DMS 273 (cell line): ENCODE measurements at regions not wholly inside any gene's neighbourhood (a gene's known extent, or its start where the extent isn't known, plus 50 kb on each side); places are given as distances from the start of the nearest gene placed in this dataset.

Source experiments
- DNase-seq: peaks from one replicate; lab custom pipeline; 2025; ENCODE audit not compliant: unreplicated experiment; lab: John Stamatoyannopoulos, UW

DNA sequence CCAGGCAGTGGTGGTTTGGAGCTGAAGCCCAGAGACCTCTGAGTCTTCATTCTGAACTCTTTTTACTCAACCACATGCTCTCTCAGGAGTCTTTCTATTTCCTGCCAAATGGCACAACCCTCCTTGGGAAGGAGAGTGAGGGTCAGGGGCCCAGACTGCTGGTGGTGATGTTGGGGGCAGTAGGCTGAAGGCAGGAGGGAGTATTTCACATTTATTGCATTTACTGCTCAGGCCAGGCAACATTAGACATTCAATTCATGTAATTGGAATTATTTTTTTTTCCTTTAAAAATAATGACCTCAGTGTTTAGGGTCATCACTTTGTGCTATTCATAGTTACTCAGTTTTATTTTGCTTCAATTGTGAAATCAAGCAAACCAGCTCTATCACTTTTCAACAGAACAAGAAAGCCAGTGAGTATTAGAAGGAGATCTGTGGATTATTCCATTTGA lies 311.3 kb upstream of the NT5C1B start:
- DNase-seq, result no peak

DNA sequence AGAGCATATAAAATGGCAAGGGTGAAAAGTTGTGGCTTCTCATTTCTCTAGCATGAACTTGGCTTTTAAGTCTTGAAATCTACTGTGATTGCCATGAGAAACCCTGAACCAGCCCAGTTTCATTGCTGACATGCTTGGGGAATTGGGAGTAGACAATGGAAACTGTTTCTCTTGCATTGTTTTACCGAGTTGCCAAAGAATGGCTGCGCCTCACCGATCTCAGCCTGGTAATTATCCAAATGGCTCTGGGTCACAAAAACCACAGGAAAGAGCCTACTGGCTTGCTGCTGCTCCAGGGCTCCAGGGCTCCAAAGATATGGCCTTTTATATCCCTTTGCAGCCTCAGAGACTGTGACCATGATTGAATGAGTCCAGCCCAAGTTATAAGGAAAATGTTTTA lies 310.4 kb upstream of the NT5C1B start:
- no peak for DNase-seq

DNA sequence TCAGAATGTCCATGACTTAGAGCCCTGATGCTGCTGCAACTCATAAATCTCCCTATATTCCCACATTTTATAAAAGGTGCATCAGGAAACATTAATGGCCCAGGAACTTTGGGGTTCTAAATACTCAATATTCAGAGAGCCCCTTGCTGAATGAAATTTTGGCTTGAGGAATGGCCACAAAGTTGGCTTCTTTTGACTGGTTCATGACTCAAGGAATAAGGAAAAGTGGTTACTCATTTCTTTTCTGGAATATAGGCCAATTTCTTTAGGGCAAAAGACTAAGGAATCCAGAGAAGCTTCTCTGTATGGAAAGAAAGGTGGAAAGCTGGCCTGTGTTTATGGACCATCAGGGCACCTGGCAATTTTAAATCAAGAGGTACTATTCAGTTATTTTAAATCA lies 308.9 kb upstream of the NT5C1B start:
- no peak for DNase-seq

DNA sequence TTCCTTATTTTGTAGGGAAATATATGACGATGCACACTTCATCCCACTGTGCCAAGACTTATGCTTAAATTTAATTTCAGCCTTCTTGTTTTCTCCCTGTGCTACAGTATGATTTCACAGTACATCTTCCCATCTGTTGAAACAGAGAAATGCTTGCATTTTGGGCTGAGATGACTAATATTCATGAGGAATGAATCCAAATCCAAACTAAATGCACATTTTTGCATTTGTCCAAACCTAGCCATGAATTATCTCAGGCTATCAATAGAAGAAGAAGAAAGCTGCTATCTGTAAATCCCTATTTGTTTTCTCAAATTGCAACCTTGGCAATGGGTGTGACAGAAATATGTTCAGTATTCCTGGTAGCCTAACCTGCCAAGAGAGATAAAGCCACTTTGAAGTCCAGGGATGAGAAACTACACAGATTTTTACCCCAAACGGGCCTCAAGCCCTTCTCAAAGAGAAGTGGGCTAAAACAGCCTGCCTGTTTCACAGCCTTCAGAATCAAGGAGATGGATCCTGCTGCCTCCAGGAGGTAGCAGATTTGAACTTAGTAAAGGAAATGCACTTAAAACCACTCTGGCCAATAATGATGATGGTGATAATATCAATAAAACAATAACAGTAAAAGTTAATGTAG lies 306.9 kb upstream of the NT5C1B start:
- no peak for DNase-seq

DNA sequence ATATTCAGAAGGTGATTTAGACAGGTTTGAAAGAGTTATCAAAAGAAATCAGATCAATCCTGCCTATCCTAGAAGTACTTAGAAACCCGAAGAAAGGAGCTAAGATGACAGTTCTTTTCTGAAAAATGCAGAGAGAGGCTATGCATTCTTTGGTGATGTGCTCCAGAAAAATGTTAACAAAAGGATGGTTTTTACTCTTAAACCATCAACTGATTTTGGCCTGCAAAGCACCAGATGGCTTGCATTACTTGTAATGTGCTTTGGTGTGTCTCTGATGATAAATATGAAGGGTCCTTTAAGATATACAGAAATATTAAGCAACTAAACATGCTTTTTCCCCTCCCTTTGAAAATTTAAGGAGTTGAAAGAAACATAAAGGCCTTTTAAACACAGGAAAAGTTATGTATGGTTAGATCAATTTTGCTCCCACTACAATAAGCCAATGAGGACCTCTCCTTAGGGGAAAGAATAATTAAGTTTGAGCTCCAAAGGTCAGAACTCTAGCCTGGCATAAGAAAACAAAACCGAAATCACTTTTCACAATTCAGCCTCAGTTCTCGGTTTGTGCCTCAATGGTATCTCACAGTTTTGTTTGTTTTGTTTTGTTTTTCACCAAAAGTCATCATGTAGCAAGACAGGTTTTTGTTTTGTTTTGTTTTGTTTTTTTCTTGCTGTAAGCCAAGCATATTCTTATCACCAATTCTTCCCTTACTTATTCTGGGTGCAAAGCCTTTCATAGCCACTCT lies 302.4 kb upstream of the NT5C1B start:
- DNase-seq, result no peak

DNA sequence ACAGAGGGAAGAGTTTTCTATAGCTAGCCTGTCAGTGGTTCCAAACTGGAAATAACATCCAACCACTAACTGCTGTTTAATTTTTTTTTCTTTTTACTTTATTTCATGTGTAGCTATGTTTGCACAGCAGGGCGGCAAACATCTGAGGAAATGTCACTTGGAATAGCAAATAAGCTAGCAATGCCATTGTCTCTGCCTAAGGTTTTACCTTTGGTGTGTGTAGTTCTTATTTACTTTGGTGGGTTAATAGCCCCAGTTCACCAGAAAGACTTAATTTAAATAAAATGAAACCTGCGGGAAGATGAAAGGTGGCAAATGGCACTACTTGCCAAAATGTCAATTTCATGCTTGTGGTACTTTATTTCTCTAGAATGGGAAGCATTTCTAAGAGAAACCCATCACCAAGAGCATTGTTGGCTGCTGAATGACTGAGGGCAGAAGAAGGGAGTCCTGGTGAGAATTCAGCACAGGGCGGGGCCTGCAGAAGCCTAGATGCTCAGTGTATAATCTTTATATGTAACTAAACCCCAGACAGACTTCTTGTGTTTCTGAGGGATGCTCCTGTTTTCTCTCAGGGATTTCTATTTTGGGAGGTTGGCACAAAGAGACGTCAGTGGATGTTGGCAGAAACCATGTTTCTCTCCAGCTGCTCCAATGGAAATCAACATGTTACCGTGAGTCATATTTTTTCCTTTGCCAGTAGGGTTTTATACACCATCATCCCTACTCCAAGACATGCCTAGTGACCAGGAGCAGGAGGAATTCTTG lies 300.4 kb upstream of the NT5C1B start:
- DNase-seq, result no peak

DNA sequence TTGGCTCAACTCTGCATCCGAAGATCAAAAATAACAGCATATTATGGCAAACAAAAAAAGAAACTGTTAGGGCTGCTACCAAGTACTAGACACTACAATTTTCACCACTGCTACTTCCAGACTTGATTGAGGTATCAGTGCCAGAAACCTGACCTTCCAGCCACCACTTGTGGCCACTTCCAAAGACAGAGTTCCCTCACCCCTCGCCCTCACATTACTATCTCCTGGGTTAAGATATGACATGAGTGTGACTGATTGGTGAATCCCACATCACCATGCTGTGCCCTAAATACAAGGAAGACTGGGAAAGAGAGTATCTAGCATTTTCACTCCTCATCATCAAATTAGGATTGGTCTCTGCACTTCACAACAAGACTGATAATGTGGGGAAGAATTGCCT lies 296.1 kb upstream of the NT5C1B start:
- DNase-seq, result no peak

DNA sequence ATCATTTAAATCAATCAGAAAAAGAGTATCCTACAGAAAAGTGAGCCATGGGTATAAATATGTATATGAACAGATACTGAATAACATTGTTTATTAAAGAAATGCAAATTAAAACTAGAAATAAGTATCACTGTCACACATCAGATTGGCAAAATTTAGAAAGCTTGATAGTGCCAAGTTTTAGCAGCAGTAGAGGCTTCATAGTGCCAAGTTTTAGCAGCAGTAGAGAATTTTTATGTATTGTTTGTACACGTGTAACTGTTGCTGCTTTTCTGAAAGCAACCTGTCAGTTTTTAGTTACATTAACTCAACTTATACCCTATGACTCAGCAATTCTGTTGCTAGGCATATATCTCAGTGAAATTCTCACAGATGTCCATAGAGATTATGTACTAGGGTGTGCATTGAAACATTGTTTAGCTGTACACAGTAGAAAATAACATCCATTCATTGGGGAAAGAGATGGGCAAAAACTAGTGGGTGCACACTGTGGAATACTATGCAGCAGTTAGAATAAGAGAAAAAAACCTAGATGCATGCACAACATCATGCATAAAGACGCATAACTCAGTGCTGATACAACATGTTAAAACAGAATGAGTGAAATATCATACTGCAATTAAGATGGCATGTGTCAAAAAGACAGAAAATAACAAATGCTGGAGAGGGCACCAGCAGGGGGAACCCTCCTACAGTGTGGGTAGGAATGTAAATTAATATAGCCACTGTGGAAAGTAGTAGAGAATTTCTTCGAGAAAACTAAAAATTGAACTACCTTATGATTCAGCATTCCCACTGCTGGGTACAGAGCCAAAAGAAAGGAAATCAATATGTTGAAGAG lies 294.5 kb upstream of the NT5C1B start:
- DNase-seq, result peak; percentile 18

DNA sequence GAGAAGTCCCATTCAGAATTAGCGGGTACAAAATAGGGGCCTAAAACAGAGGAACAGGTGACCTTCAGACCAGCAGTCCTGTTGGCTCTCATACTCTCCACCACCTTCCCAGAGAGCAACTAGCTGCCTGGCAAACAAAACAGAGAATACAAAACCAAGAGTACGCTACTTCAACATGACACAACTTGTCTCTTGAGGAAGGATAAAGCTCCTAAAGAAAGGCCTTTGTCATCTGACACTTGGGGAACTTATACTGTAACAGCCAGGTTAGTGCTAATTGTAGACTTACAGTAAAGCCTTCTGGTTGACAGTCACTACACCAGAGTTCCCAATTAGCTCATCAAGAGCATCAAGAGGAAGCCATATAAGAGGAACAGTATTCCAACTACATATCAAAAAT lies 282.1 kb upstream of the NT5C1B start:
- DNase-seq, result no peak

DNA sequence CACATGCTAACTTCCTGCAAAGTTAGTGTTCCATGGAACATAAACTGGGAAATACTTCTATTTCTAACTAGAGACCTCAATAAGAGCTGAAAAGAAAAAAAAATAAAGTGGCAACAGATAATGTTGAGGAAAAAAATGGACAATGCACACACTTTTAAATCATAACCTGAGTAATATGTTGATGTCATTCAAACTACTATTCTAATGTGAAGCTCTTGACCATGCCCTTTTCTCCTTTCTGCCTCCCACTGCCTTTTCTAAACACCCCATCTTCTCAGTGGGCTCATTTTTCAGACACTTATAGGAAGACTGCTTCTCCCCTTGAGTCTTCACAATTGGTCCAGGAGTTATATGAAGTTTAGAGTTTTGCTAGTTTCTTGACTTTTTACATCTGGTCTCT lies 280.9 kb upstream of the NT5C1B start:
- DNase-seq, result no peak

DNA sequence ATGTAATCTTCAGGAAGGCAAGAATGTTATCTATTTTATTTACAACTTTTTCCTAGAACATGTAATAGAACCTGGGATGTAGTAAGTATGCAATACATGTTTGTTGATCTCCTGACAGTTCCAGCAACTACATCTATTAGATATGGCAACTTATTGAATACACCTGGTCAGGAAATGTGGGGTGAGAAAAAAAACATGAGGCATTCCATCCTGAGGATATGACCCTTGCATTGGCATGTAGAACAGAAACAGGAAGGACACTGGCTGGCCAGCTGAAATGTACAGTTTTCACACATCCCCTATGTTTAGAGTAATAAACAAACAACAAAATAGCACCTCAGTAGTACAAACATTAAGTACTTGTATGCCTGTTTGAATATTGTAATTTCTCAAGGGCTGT lies 272.6 kb upstream of the NT5C1B start:
- no peak for DNase-seq

DNA sequence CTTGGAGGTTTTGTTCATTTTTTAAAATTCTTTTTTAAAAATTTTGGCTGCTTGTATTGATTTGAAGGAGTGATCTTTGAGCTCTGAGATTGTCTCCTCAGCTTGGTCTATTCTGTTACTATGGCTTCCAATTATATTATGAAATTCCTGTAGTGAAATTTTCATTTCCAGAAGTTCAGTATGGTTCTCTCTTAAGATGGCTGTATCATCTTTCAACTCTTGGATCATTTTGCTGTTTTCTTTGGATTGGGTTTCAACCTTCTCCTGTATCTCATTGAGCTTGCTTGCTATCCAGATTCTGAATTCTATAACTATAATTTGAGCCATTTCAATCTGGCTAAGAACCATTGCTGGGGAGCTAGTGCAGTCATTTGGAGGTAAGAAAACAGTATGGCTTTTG lies 270.8 kb upstream of the NT5C1B start:
- no peak for DNase-seq

DNA sequence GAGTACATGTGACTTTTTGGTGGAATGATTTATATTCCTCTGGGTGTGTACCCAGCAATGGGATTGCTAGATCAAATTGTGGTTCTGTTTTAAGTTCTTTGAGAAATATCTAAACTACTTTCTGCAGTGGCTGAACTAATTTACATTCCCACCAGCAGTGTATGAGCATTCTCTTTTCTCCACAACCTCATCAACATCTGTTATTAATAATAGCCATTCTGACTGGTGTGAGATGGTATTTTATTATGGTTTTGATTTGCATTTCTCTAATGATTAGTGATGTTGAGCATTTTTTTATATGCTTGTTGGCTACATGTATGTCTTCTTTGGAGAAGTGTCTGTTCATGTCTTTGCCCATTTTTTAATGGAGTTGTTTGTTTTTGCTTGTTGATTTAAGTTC lies 267.4 kb upstream of the NT5C1B start:
- no peak for DNase-seq

DNA sequence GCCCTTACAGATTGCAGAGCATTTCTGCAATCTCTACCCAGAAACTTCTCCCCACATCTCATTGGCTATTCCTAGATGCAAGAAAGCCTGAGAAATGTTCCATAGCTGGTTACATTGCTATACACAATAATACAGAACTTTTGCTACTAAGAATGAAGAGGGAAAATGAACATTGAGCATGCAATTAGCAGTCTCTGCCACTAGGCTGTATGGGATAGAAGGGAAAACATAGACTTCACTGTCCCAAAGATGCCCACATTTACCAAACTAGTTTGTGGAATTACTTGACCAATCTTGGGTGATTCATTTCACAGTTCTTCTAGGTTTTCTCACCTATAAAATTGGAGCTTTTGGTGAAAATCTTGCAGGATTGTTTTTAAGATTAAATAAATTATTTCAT lies 265.7 kb upstream of the NT5C1B start:
- peak; percentile 49 for DNase-seq

DNA sequence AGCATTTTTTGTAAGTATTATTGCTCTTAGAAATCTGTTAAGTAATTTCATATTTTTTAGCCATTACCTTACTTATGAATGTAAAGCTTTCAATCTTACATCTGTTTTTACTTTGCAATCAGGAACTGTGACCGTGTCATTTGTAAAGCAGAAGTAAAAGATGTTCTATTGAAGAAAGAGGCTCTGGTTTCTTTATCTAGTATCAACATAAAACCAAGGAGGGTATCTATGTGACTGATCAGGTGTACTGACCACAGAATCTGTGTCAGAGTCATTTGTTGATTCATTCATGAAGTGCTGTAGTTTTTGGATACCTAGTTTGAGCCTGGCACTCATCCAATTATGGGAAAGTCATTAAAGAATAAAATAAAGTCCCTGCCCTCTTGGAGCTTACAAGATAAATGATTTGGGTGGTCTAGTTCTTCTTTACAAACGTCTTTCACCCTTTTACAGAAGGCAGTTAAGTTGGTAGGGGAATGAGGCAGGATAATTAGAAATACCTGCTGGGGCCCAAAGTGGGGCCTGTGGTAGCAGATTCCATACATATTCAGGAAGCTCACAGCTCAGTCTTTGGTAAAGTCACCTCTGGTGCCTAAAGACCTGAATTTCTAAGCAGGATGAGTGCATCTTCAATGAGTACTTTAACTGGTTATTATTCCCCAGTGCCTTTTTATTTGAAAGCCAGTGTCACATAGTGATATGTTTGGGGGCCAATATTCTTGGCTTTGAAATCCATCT lies 260.6 kb upstream of the NT5C1B start:
- DNase-seq, result no peak

DNA sequence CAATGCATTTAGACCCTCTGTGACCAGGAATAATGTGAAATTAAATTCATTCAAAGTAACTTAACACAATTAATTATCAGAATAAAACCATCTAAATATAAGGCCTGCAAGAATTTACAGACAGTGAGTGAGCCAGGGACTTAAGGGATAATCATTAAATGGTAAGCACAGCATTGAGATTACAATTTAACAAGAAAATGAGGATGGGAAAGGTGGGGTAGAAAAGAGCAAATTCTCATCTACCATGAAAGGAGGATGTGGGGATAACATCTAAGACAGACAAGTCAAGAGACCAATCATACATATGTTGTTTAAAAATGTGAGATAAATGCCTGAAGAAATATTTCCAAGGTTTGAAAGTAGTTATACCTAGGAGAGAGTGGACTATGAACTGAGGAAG lies 259.3 kb upstream of the NT5C1B start:
- no peak for DNase-seq

DNA sequence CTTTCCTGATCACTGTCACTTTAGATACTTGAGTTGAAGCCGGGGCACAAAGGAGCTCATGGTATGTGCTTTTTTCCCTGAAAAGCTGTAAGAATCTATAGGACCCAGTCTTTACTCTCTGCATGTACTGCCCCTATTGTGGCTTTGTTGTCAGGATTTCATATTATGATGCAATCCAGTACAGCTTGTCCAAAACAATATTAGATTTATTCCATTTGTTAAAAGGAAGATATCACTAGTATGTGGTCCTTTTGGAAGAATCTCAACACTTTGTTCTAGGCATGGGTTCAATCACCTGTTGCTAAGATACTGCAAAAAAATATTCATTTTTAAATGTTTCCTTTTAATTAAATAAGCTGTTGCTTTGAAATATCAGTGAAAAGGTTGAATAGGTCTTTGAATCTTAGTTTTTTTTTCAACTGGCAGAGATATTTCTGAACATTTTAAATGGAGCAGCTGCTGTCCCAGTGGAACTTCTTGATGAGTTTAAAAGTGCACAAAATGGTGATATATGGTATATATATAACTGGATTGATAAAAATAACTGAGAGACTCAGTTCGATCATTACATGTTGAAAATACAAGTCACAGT lies 256.6 kb upstream of the NT5C1B start:
- DNase-seq, result no peak

DNA sequence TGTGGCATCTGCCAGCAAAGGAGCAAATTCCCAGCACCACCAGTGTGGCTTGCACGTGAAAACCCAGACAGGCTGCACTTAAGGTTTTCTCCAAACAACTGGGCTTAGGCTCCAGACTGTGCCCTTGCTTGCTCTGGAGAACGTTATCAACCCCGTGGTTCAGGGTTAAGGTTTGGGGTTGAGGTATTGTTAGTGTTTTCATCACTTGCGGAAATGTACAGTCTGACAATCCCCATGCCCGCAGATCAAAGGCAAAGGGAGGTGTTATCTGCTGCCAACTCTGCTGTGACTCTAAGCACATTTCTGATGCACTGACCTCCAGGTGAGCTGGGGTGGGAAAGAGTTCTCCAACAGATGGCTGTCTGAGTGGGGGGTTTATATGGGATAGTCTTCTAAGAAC lies 253.5 kb upstream of the NT5C1B start:
- no peak for DNase-seq

DNA sequence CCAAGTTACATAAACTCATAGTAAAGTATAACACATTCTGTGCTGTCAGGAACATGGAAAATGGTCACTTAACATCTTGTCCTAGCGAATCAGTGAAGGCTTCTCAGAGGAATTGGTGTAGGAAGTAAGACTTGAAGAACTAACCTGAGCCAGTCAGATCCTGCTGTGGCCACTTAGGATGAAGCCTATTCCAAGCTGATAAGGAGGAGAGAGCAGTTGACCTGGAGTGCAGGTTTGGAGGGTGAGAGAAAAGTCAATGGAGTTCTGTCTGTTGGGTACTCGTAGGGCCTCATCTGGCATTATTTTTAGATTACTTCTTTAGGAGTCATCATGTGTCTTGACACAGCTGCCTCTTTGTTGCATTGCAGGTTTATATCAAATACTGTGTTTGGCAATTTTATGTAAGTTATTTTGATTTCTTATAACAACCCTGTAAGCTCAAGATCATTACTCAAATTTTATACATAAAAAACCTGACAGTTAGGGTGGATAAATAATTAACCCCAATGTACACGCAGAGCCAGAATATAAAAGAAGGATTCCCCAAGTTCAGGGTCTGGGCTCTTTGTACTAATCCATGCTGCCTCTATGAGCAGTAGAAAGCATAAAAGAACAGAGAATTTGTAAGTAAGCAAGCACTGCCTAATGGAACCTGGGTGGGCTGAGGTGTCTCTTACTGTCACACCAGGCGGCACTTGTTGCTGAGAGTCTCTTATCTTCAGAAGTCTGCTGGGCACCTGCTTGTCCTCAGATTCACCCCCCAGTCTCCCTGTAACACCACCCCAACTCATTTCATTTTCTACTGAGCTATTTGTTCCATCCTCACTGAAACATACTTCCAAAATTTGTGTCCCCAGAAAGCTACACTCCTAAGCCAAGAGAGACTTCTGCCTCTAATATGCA lies 252.1 kb upstream of the NT5C1B start:
- no peak for DNase-seq
